BE2C (cell line): ENCODE measurements at regions not wholly inside any gene's neighbourhood (a gene's known extent, or its start where the extent isn't known, plus 50 kb on each side); places are given as distances from the start of the nearest gene placed in this dataset.

Experiments used
- DNase-seq: peaks from one replicate; pipeline ENCODE4 v3.0.0-alpha.2; 2020
- H3K27me3 ChIP-seq: fragments of 250-450 bp; sonication (Bioruptor Pico); 2 replicates; pipeline ENCODE4 v1.5.1; 2020; ENCODE audit warnings: mild to moderate bottlenecking
- H3K36me3 ChIP-seq: fragments of 250-450 bp; sonication (Bioruptor Pico); 2 replicates; pipeline ENCODE4 v1.5.1; 2020; ENCODE audit warnings: mild to moderate bottlenecking
- H3K4me1 ChIP-seq: fragments of 250-450 bp; sonication (Bioruptor Pico); 2 replicates; pipeline ENCODE4 v1.5.1; 2020
- H3K4me3 ChIP-seq: 2 replicates; pipeline ENCODE4 v1.5.1; 2011; ENCODE audit warnings: low read depth, low read length
- H3K9me3 ChIP-seq: fragments of 250-450 bp; sonication (Bioruptor Pico); 2 replicates; pipeline ENCODE4 v1.5.1; 2020
- TF ChIP-seq, protein P1 (sequence below): IDR thresholded peaks from 2 replicates; pipeline ENCODE4 v1.5.1; 2012; ENCODE audit warnings: mild to moderate bottlenecking, low read depth, low read length

- Histone ChIP-seq H3K4me1 (peaks cover 17% of the 10 kb centered on the region), H3K4me3 (no peak overlapping the region), H3K36me3 (no peaks in the 10 kb centered on the region), H3K9me3 (no peaks in the 10 kb centered on the region), H3K27me3 (no peaks in the 10 kb centered on the region)
- DNase-seq = no peak
- TF ChIP-seq, protein P1, sequence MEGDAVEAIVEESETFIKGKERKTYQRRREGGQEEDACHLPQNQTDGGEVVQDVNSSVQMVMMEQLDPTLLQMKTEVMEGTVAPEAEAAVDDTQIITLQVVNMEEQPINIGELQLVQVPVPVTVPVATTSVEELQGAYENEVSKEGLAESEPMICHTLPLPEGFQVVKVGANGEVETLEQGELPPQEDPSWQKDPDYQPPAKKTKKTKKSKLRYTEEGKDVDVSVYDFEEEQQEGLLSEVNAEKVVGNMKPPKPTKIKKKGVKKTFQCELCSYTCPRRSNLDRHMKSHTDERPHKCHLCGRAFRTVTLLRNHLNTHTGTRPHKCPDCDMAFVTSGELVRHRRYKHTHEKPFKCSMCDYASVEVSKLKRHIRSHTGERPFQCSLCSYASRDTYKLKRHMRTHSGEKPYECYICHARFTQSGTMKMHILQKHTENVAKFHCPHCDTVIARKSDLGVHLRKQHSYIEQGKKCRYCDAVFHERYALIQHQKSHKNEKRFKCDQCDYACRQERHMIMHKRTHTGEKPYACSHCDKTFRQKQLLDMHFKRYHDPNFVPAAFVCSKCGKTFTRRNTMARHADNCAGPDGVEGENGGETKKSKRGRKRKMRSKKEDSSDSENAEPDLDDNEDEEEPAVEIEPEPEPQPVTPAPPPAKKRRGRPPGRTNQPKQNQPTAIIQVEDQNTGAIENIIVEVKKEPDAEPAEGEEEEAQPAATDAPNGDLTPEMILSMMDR = no peak
These were observed 97.9 kb upstream of the GUCY1A1 start for GRCh38 chr4:155568641-155569220.

- Histone ChIP-seq H3K9me3 (no peaks in the 10 kb centered on the region), H3K27me3 (no peaks in the 10 kb centered on the region), H3K36me3 (no peaks in the 10 kb centered on the region), H3K4me1 (peaks cover 9% of the 10 kb centered on the region), H3K4me3 (no peak overlapping the region)
- TF ChIP-seq, protein P1 = no peak
- DNase-seq = no peak
These were observed 100.3 kb upstream of the GUCY1A1 start for GRCh38 chr4:155566354-155566753.

- no peak for DNase-seq
- no peaks in the 10 kb centered on the region for H3K27me3 ChIP-seq
These were observed 100.9 kb upstream of the GUCY1A1 start for GRCh38 chr4:155565776-155566175.

DNA sequence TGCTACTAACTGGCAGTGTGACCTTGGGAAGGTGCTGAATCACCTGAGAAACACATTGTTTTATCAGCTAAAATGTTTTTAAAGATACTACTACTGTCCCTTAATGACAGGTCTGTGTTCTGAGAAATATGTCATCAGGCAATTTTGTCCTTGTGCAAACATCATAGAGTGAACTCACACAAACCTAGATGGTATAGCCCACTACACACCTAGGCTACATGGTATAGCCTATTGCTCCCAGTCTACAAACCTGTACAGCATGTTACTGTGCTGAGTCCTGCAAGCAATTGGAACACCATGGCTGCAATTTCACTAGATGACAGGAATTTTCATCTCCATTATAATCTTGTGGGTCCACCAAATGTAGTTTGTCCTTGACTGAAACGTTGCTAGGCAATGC, 101.3 kb upstream of the GUCY1A1 start:
- H3K4me3 ChIP-seq = no peak overlapping the region
- H3K36me3 ChIP-seq = no peaks in the 10 kb centered on the region
- H3K4me1 ChIP-seq = peaks cover 4% of the 10 kb centered on the region
- no peaks in the 10 kb centered on the region for H3K27me3 ChIP-seq
- no peaks in the 10 kb centered on the region for H3K9me3 ChIP-seq
- no peak for DNase-seq
- TF ChIP-seq, protein P1 = no peak

More at GRCh38 chr4:155565776-155566175, 100.9 kb upstream of the GUCY1A1 start:
- H3K4me3 ChIP-seq = no peak overlapping the region
- no peaks in the 10 kb centered on the region for H3K9me3 ChIP-seq
- TF ChIP-seq, protein P1 = no peak
- H3K4me1 ChIP-seq = peaks cover 8% of the 10 kb centered on the region
- no peaks in the 10 kb centered on the region for H3K36me3 ChIP-seq

DNA sequence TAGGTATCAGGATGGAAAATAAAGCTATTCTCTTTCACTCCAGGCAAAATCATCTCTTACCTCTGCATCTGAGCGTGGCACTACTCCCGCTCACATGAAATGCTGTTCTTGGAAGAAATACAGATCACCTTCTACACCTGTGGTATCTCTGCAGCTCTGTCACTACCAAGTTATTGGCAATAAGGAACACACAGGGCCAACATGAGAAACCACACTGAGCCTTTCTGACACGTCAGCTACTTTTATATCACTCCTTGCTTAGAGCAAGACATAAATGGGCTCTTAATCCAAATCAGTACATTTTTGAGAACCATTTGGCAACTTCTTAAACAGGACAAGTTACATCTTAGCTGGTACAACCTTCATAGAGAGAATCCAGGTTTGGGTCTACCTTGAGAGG, 101.8 kb upstream of the GUCY1A1 start:
- DNase-seq = no peak
- Histone ChIP-seq H3K27me3 (no peaks in the 10 kb centered on the region), H3K36me3 (no peaks in the 10 kb centered on the region), H3K4me3 (no peak overlapping the region), H3K4me1 (no peaks in the 10 kb centered on the region; the same call in none of the 2 replicates), H3K9me3 (no peaks in the 10 kb centered on the region)
- TF ChIP-seq, protein P1 = no peak

DNA sequence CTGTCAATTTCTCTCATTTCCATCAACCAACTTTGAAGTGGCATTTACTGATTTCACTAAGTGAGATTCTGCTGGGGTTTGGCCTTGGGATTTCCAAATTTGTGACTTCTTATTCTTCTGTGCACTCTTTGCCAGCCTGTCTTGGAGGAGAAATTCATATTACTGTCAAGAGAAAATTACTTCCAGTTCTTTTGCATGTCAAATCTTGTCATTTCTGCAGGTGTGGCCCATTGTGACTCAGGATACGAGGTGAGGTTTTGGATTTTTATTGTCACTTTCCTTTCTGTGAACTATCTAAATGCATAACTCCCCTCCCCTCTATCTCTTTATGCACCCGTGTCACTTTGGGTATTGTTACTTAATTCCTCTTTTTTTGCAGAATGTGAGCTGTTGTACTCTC, 102.6 kb upstream of the GUCY1A1 start:
- no peaks in the 10 kb centered on the region for H3K9me3 ChIP-seq
- TF ChIP-seq, protein P1 = no peak
- no peak for DNase-seq
- no peaks in the 10 kb centered on the region for H3K36me3 ChIP-seq
- no peak overlapping the region for H3K4me3 ChIP-seq
- no peaks in the 10 kb centered on the region for H3K27me3 ChIP-seq
- no peaks in the 10 kb centered on the region; the same call in 1 of the 2 replicates for H3K4me1 ChIP-seq
